ENCODE measurements at regions not wholly inside any gene's neighbourhood (a gene's known extent, or its start where the extent isn't known, plus 50 kb on each side); places are given as distances from the start of the nearest gene placed in this dataset.

GRCh38 chr1:55380355-55380970 is 165.3 kb upstream of the USP24 start:
- no peak for TF ChIP-seq CTCF (conservative IDR thresholded peaks at IDR 0.05; ENCODE audit: low read length)
- no peak for TF ChIP-seq EZH2phosphoT487 (IDR thresholded peaks at IDR 0.05; ENCODE audit: borderline replicate concordance, low read depth, low read length)
